Esophagus muscularis mucosa (tissue), 4 donors: ENCODE measurements at regions not wholly inside any gene's neighbourhood (a gene's known extent, or its start where the extent isn't known, plus 50 kb on each side); places are given as distances from the start of the nearest gene placed in this dataset.
"Not testable (repeated sequence)": the region's sequence is repeated elsewhere in the genome, so short reads cannot be mapped to it uniquely, and the experiment has no call there.

Source experiments
- DNase-seq: peaks from one replicate; pipeline ENCODE4 v3.0.0-alpha.2; 2017; ENCODE audit errors: extremely low spot score
- H3K27ac ChIP-seq, 4 donors: fragments of 200-600 bp; sonication (generic); replicated peaks in 1 of 4; 1 replicate in 3 of 4; 2 replicates in 1 of 4; pipeline ENCODE4 v1.5.1; 2016 to 2019; ENCODE audit warnings: mild to moderate bottlenecking in 1 of 4
- H3K27me3 ChIP-seq, 4 donors: fragments of 200-600 bp; sonication (generic); one replicate each; pipeline versions ENCODE4 v1.5.1 to v1.6.0; 2016 to 2019
- H3K36me3 ChIP-seq, 4 donors: fragments of 200-600 bp; sonication (generic); one replicate each; pipeline ENCODE4 v1.5.1; 2016 to 2019
- H3K4me1 ChIP-seq, 4 donors: fragments of 200-600 bp; sonication (generic); one replicate each; pipeline ENCODE4 v1.5.1; 2016 to 2019
- H3K4me3 ChIP-seq, 4 donors: fragments of 200-600 bp; sonication (generic); 1 replicate in 2 of 4; 2 replicates in 2 of 4; pipeline ENCODE4 v1.5.1; 2016 to 2019; ENCODE audit warnings: mild to moderate bottlenecking in 4 of 4, moderate library complexity in 1 of 4
- H3K9me3 ChIP-seq, 4 donors: fragments of 200-600 bp; sonication (generic); 1 replicate in 3 of 4; 2 replicates in 1 of 4; pipeline ENCODE4 v1.5.1; 2016 to 2019
- CTCF ChIP-seq, 3 experiments: fragments of 200-600 bp in 2 of 3; fragments of 450-650 bp in 1 of 3; sonication (generic) in 2 of 3; IDR thresholded peaks; one replicate each; pipeline ENCODE4 v1.5.1; 2017 to 2019; ENCODE audit warnings: antibody characterized with exemption in 3 of 3, mild to moderate bottlenecking in 2 of 3, moderate library complexity in 1 of 3
- EP300 ChIP-seq: sonication (generic); formaldehyde crosslinking; IDR thresholded peaks from one replicate; pipeline ENCODE4 v1.6.1; 2017; ENCODE audit warnings: antibody characterized with exemption
- POLR2A ChIP-seq: fragments of 450-650 bp; IDR thresholded peaks from one replicate; pipeline ENCODE4 v1.6.1; 2017; ENCODE audit warnings: antibody characterized with exemption, moderate library complexity, mild to moderate bottlenecking, low read depth
- POLR2AphosphoS5 ChIP-seq, 2 donors: sonication (generic); formaldehyde crosslinking; IDR thresholded peaks; one replicate each; pipeline ENCODE4 v1.6.1; 2017; ENCODE audit warnings: antibody characterized with exemption in 2 of 2
- WGBS: methylation state at CpG from one replicate; pipeline ENCODE4 v1.1.5; 2018; 5-methylcytosine and 5-hydroxymethylcytosine counted together
- intact Hi-C: fragments of 100-400 bp; cut with DNase I; formaldehyde crosslinking; loops from one replicate; pipeline ENCODE4 v1.15.1; 2023

DNA sequence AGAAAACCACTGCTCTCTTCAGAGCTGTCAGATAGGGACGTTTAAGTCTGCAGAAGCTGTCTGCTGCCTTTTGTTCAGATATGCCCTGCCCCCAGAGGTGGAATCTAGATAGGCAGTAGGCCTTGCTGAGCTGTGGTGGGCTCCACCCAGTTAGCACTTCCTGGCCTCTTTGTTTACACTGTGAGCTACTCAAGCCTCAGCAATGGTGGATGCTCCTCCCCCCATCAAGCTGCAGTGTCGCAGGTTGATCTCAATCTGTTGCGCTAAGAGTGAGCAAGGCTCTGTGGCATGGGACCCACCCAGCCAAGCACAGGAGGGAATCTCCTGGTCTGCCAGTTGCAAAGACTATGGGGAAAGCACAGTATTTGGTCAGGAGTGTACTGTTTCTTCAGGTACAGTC is 59.2 kb upstream of the ZNF641 start:
- DNase-seq, H3K27me3 ChIP-seq, H3K27ac ChIP-seq, intact Hi-C loops, H3K9me3 ChIP-seq, H3K36me3 ChIP-seq, H3K4me3 ChIP-seq: not testable (repeated sequence)
- H3K4me1 ChIP-seq = peaks cover 8 to 22% (median 19%) of the 10 kb centered on the region in 4 donors
- WGBS = 60% methylated on average over 1 of the region's 3 CpGs

GRCh38 chr12:48413388-48413787 is 59.0 kb upstream of the ANP32D start:
- peak overlapping the region in 1 of 4 donors; percentile 45 for H3K27ac ChIP-seq
- H3K36me3 ChIP-seq = no peaks in the 10 kb centered on the region

DNA sequence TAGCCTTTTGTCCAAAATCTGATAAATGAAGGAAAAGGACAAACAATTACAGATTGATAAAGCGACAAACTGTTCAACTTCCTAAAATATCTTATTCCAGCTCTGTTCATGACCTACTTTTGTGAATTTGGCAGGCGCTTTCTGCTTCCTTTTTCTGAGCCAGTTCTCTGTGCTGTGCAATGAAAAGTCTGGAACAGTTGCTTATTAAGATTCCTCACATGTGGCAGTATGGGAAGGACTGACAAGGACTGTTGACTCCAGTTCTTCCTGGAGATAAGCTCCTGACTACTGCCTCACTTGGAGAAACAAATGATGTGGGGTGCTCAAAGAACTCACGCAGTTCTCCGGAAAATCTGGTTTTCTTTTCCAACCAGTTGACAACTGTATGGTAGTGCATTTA is 58.3 kb upstream of the ANP32D start:
- WGBS = 27% methylated on average over 4 of the region's 4 CpGs
- no peak for DNase-seq
- Histone ChIP-seq H3K27me3 (no peaks in the 10 kb centered on the region), H3K9me3 (no peaks in the 10 kb centered on the region), H3K4me3 (no peak overlapping the region), H3K27ac (peak overlapping the region; percentile 21 to 47 (median 38)), H3K36me3 (no peaks in the 10 kb centered on the region), H3K4me1 (peaks cover 8 to 22% (median 19%) of the 10 kb centered on the region in 4 donors)
- peak in 1 of 2 donors; percentile 17 for TF ChIP-seq POLR2AphosphoS5 (IDR thresholded peaks at IDR 0.05)
- TF ChIP-seq POLR2A = no peak
- intact Hi-C loops = no loop called here

More at GRCh38 chr12:48413388-48413787, 59.0 kb upstream of the ANP32D start:
- no peak overlapping the region for H3K4me3 ChIP-seq
- TF ChIP-seq POLR2A (no peak), CTCF (IDR thresholded peaks at IDR 0.05) (no peak), EP300 (no peak), POLR2AphosphoS5 (IDR thresholded peaks at IDR 0.05) (no peak)
- WGBS = 81% methylated on average over 3 of the region's 3 CpGs
- H3K9me3 ChIP-seq = no peaks in the 10 kb centered on the region
- H3K4me1 ChIP-seq = peaks cover 8 to 22% (median 19%) of the 10 kb centered on the region in 4 donors
- intact Hi-C loops = no loop called here
- DNase-seq = no peak
- H3K27me3 ChIP-seq = no peaks in the 10 kb centered on the region

DNA sequence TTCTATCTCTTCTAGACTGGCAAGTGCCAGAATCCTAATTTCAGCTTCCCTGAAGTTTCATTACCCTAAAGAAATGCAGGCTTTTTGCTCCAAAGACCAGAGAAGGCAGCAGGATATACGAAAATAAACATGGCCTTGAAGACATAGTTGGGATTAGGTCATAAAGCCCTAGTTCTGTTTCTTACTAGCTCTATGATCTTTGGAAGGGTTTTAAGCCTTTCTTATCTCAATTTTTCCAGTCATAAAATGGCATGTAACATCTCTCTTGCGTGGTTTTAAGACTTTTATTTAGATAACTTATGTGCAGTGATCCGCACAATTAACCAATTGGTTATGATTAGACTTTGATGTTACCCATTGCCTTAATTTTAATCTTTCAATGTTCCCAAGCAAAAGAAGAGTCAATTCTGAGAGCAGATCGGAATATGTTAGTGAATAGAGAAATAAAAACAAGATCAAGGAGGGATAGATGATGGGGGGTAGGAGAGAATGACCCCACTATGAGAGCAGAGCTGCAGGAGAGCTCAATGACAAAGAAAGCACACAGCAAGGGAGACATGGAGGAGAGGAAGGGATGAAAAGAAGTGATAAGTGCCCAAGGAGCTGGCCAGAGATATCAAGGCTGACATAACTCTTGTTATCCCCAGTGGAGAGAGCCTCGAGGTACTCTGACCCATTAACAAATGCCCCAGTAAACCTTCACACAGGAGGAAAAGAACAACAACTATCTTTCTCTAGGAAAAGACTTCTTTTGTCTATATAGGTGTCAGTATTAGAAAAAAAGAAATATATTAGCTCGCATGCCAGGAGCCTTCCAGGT is 53.0 kb upstream of the ANP32D start:
- WGBS = 67% methylated on average over 6 of the region's 6 CpGs
- DNase-seq = no peak
- H3K4me1 ChIP-seq = peaks cover 5 to 10% (median 5%) of the 10 kb centered on the region in 4 donors
- intact Hi-C loops = no loop called here
- no peak overlapping the region for H3K4me3 ChIP-seq
- TF ChIP-seq EP300 (no peak), POLR2AphosphoS5 (IDR thresholded peaks at IDR 0.05) (no peak), CTCF (IDR thresholded peaks at IDR 0.05) (no peak), POLR2A (no peak)
- H3K9me3 ChIP-seq = no peaks in the 10 kb centered on the region
- H3K27ac ChIP-seq = no peak overlapping the region
- H3K36me3 ChIP-seq = no peaks in the 10 kb centered on the region
- no peaks in the 10 kb centered on the region for H3K27me3 ChIP-seq

- intact Hi-C loops = no loop called here
- H3K27ac ChIP-seq = no peak overlapping the region
- peaks cover 0 to 4% (median 1%) of the 10 kb centered on the region in 4 donors for H3K4me1 ChIP-seq
Observed at GRCh38 chr12:48420039-48420775, 52.2 kb upstream of the ANP32D start.

More at GRCh38 chr12:48420039-48420775, 52.2 kb upstream of the ANP32D start:
- H3K27me3 ChIP-seq = no peaks in the 10 kb centered on the region
- TF ChIP-seq CTCF (IDR thresholded peaks at IDR 0.05) (no peak), POLR2AphosphoS5 (IDR thresholded peaks at IDR 0.05) (no peak), EP300 (no peak), POLR2A (no peak)
- no peaks in the 10 kb centered on the region for H3K9me3 ChIP-seq
- no peak for DNase-seq
- H3K36me3 ChIP-seq = no peaks in the 10 kb centered on the region
- H3K4me3 ChIP-seq = no peak overlapping the region
- WGBS = 23% methylated on average over 3 of the region's 3 CpGs
